Adrenal gland (tissue), 5 donors: ENCODE measurements at regions not wholly inside any gene's neighbourhood (a gene's known extent, or its start where the extent isn't known, plus 50 kb on each side); places are given as distances from the start of the nearest gene placed in this dataset.

Experiments used
- CTCF ChIP-seq, 6 experiments: fragments of 450-650 bp in 4 of 6; fragments of 200-600 bp in 2 of 6; sonication (generic) in 1 of 6; IDR thresholded peaks; 1 replicate in 5 of 6; 2 replicates in 1 of 6; pipeline versions ENCODE4 v1.5.1 to v1.8.0; 2016 to 2021; ENCODE audit warnings: antibody characterized with exemption in 6 of 6, mild to moderate bottlenecking in 2 of 6, moderate library complexity in 1 of 6
- POLR2A ChIP-seq, 2 donors: fragments of 450-650 bp; IDR thresholded peaks; one replicate each; pipeline ENCODE4 v1.6.1; 2017; ENCODE audit warnings: antibody characterized with exemption in 2 of 2, mild to moderate bottlenecking in 2 of 2, moderate library complexity in 1 of 2
- donor health status: DM: no; HTN: no; CAD: no.

GRCh38 chr21:38905752-38906151 is 100.0 kb downstream of the ETS2 start:
- TF ChIP-seq POLR2A (IDR thresholded peaks at IDR 0.05) (no peak), CTCF (IDR thresholded peaks at IDR 0.05) (no peak)
